Hematopoietic multipotent progenitor cell treated with erythropoietin and hydrocortisone succinate and interleukin-3 and kit ligand, for 8 days (in vitro differentiated cells): ENCODE measurements at regions not wholly inside any gene's neighbourhood (a gene's known extent, or its start where the extent isn't known, plus 50 kb on each side); places are given as distances from the start of the nearest gene placed in this dataset.
"Not testable (repeated sequence)": the region's sequence is repeated elsewhere in the genome, so short reads cannot be mapped to it uniquely, and the experiment has no call there.

Source experiments
- DNase-seq: peaks from one replicate; pipeline ENCODE4 v3.0.0-alpha.2; 2015

DNA sequence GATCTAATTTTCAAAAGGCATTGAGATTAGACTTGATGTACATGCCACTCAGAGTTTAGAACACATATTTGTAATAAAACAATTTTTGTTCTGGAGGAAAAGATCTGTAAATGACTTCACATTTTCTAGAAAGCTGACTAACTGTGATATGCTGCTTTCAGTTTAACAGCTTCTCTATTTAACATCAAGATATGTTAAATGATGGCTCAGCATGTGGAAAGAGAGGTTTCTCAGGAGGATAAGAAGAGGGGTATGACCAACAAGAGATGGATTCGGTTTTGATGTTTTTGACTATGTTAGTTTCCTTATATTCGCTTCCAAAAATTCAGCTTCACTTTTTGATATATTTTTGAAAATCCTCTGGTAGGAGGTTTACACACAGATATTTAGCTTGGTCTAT, 698.7 kb downstream of the GLUD2 start:
- DNase-seq, result no peak

DNA sequence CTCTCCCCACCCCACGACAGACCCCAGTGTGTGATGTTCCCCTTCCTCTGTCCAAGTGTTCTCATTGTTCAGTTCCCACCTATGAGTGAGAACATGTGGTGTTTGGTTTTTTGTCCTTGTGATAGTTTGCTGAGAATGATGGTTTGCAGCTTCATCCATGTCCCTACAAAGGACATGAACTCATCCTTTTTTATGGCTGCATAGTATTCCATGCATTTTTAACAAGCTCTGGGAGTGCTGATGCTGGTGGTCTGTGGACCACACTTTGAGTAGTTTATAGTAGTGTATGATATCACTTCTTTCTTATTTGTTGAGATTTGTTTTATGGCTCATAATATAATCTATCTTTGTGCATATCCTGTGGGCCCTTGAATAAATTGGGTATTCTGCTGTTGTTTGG, 706.2 kb downstream of the GLUD2 start:
- not testable (repeated sequence) for DNase-seq

GRCh38 chrX:121754301-121754700, 706.9 kb downstream of the GLUD2 start:
- no peak for DNase-seq

DNA sequence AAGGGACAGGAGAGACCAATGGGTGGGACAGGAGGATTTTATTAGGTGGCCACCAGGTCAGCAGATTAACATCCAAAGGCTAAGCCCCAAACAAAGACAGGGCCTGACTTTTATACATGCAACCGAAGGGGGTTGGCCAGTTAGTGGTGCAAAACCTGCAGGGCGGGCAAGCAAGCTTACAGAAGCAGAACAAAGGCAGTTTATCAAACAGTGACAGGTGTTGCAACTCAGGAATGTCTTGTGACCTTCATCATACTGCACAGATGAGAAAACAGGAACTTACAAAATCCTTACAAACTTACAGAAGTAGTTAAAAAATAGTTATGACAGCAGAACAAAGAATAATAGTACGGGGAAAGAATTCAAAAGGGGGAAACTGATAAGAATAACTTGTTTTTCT, 708.1 kb downstream of the GLUD2 start:
- DNase-seq, result no peak

- no peak for DNase-seq
These were observed 714.4 kb downstream of the GLUD2 start for GRCh38 chrX:121761845-121762244.

- no peak for DNase-seq
These were observed 716.3 kb downstream of the GLUD2 start for GRCh38 chrX:121763671-121764070.

DNA sequence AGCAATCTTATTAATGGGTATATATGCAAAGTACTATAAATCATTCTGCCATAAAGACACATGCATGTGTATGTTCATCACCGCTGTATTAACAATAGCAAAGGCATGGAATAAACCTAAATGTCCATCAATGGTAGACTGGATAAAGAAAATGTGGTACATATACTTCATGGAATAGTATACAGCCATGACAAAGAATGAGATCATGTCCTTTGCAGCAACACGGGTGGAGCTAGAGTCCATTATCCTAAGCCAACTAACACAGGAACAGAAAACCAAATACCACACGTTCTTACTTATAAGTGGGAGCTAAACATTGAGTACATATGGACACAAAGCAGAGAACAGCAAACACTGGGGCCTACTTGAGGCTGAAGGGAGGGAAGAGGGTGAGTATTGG, 720.8 kb downstream of the GLUD2 start:
- not testable (repeated sequence) for DNase-seq

- no peak for DNase-seq
These were observed 734.6 kb downstream of the GLUD2 start for GRCh38 chrX:121781991-121782390.

DNA sequence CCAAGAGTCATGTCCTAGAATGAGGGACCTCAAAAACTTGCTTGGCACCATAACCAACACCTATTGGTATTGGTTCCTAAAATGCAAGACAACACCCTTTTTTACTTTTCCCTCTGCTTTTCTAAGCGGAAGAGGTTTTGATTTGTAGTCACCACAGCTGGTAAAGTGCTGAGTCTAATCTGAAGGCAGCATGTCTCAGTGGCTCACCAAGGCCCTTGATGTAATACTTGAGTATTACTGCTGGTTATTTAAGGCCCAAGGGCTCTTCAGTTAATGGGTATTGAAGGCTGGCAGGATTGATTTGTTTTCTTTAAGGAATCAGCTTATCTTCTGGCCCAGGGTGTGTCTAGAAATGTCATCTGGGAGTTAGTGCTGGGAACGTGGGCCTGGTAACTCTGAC, 735.1 kb downstream of the GLUD2 start:
- DNase-seq, result no peak

DNA sequence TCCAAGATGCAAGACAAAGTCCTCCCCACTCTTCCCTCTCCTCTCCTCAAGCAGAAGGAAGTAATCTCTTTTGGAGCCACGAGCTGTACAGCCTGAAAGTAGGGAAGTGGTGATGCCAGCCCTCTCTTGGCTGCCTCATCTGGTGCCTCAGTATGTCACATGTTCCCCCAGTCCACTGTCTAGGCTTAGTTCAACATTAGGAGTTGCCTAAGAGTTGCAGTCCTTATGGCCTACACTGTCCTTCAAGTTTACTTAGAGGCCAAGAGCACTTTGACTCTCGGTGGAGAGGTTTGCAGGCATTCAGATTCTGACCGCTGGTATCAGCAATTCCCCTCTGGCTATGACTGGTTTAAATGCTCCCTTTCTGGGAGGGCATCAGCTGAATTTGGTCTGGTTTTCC, 735.6 kb downstream of the GLUD2 start:
- DNase-seq, result no peak

DNA sequence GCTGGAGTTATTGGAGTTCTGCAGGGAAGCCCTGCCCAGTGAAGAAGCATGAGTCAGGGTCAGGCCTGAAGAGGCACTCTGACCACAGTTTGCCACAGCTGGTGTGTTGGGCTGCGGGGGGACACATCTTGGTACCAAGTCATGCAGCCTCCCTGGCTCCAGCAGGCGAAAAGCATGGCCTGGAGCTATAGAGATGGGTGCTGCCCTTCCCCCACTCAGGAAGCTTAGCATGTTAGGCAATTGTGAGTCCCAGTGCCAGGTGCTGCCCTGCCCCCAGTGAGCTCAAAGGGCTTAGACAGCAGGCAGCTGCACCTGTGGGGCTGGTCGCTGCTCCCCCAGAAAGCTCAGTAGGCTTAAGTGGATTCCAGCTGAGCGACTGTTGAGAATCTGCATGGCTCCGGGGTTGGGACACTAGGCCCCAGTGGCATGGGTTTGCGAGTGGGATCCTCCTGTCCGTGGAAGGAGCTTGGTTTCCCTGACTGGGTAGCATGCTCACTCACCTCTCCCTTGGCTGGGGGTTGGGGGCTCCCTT, 755.5 kb downstream of the GLUD2 start:
- DNase-seq, result no peak

- no peak for DNase-seq
These were observed 776.0 kb downstream of the GLUD2 start for GRCh38 chrX:121823406-121823805.

DNA sequence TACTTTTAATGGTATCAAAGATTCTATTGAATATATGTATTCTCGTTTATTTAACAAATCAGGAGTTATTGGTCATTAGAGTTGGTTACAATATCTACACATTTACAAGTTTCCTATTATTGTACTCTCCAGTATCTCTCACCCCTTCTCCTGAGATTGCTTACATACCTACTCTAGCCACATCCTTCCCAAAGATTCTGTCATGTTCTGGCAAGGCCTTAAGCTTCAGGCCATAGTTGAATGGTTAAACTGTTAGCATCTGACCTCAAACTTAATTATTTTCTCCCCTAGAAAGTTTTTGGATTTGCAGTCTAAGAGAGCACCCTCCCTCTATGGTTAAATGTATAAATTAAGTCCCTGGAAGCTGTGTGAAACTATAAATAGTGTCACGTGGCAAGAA, 784.2 kb downstream of the GLUD2 start:
- DNase-seq, result no peak

GRCh38 chrX:121832446-121832845, 785.0 kb downstream of the GLUD2 start:
- no peak for DNase-seq

DNA sequence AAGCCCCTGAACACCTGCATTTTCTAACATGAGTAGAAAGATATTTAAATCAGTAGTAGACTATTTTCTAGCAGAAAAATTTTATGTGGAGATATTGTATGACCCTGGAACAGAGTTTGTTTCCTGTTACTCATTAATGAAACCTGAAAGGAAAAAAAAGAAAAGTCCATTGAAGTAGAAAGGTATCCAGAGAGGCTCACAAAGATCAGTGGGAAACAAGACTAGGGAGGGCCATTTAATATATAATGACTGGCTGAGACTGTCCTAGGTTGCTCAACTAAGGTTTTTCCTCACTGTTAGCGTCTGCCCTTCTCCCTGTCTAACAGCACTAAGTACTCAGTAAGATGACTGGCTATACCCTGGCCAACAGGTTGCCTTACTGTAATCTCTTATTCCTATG, 788.6 kb downstream of the GLUD2 start:
- DNase-seq, result no peak

- no peak for DNase-seq
These were observed 803.6 kb downstream of the GLUD2 start for GRCh38 chrX:121851033-121851432.

DNA sequence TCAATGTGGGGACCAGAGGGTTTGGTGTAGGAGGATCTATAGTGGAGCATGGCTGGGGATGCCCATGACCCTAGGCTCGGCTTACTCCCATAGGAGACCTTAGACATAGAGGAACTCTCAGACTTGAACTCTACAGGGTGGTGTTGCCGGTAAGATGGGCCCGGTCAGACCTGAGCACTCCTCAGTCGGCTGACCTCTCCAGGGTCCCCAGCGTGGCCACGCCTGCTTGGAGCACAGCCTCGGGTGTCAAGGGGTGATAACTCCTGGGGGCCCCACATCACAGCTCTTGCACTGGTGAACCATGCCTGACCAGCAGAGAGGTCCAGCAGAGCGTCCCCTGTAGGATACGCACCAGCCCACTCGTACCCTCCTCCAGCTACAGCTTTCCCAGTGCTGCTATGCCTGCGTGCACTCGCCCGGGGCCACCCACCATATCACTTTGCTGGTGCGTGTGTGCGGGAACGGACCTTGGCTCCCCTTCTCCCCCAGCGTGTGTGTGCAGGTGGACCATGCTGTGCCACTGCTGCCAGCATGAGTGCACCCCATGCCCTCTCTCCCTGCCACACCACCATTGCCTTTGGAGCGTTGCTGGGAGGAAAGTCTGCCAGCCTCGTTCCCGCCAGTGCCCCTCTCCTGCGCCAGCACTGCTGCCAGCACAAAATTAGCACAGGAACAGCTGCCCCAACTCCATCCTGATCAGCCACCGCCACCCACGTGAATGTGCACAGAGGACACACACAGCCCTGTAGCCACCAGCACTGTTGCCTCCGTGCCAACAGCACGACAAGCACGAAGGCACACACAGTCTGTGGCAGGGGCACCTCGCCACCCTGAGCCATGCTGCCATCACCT, 806.6 kb downstream of the GLUD2 start:
- no peak for DNase-seq

DNA sequence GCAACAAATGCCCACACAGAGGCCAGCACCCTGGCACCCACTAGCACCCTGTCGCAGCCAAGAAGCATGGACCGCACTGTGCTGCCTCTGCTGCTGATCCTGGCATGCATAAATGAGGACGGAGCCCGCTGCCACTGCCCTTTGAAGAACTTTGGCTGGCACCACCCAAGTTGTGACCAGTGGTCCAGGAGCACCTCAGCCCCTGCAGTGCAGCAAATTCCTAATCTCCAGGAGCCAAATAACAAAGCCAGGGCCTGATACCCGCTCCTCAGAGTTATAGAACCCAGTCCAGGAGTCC, 807.2 kb downstream of the GLUD2 start:
- DNase-seq, result no peak

DNA sequence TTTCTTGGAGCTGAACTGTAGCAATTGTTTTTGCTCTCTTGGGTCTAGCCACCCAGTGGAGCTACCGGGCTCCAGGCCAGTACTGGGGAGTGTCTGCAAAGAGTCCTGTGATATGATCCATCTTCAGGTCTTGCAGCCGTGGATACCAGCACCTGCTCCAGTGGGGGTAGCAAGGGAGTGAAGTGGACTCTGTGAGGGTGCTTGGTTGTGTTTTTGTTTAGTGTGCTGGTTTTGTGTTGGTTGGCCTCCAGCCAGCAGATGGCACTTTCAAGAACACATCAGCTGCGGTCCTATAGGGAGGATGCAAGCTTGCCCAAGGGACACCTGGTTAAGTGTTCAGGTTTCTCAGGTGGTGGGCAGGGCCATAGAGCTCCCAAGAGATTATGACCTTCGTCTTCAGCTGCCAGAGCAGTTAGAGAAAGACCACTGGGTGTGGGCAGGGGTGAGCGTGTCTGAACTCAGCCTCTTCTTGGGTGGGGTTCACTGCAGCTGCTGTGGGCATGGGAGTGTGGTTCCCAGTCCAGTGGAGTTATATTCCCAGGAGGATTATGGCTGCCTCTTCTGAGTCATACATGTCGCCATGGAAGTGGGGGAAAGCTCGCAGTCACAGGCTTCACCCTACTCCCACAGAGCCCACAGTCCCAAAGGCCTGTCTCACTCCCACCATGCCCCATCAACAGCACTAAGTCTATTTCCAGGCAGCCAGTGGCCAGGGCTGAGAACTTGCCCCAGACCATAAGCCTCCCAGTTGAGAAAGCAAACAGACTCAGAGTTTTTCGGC, 811.6 kb downstream of the GLUD2 start:
- DNase-seq, result no peak

GRCh38 chrX:121863976-121864375, 816.6 kb downstream of the GLUD2 start:
- DNase-seq, result no peak

- DNase-seq, result no peak
These were observed 817.2 kb downstream of the GLUD2 start for GRCh38 chrX:121864561-121864960.

GRCh38 chrX:121869876-121870477, 822.6 kb downstream of the GLUD2 start:
- DNase-seq, result no peak

DNA sequence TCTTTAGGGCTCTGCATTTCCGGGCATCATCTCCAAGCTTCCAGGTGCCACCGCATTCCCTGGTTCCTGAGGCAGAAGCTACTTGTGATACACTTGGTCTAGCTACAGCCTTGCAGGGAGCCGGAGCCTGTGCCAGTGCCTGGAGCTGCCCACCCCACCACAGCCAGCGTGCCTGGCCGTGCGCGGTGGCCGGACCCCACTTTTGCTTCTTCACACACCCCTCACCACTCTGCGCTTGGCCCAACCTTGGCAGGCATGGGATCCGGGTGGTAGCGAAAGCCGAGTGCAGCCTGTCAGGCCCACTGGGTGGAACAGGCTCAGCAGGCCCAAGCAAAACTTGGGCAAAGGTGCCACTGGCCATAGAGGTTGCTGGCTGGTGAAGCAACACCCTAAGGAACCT, 823.7 kb downstream of the GLUD2 start:
- no peak for DNase-seq

GRCh38 chrX:121876305-121876704, 828.9 kb downstream of the GLUD2 start:
- no peak for DNase-seq
